ENCODE measurements at regions not wholly inside any gene's neighbourhood (a gene's known extent, or its start where the extent isn't known, plus 50 kb on each side); places are given as distances from the start of the nearest gene placed in this dataset.

GRCh38 chr3:15977598-15978232 lies 179.9 kb upstream of the ANKRD28 start:
- Histone ChIP-seq H3K4me1 (ENCODE audit: control insufficient read depth, extremely low read depth, insufficient read depth, low read length) (no peaks in the 10 kb centered on the region), H3K9me3 (replicated peaks; ENCODE audit: control insufficient read depth, insufficient read depth, low read length) (no peaks in the 10 kb centered on the region), H3K27ac (ENCODE audit: insufficient read depth, low read depth, low read length) (no peak overlapping the region), H3K36me3 (ENCODE audit: control insufficient read depth in 2 of 2, extremely low read depth in 1 of 2, insufficient read depth in 2 of 2, low read length in 2 of 2) (no peaks in the 10 kb centered on the region), H3K9me1 (replicated peaks; ENCODE audit: control insufficient read depth, extremely low read depth, insufficient read depth, low read length) (no peaks in the 10 kb centered on the region), H3K9ac (replicated peaks; ENCODE audit: extremely low read depth, insufficient read depth, low read length) (no peak overlapping the region), H2AFZ (ENCODE audit: low read depth, low read length) (no peak overlapping the region), H3K4me2 (ENCODE audit: insufficient read depth, low read length) (no peak overlapping the region), H3K4me3 (replicated peaks in 1 of 3; ENCODE audit: insufficient read depth in 1 of 3, low read depth in 1 of 3, low read length in 3 of 3) (no peak overlapping the region), H3K27me3 (ENCODE audit: control insufficient read depth in 2 of 2, insufficient read depth in 2 of 2, low read length in 2 of 2) (peaks cover 0 to 3% of the 10 kb centered on the region in 2 experiments), H4K20me1 (replicated peaks; ENCODE audit: control insufficient read depth, extremely low read depth, insufficient read depth, low read length) (no peaks in the 10 kb centered on the region), H3K79me2 (ENCODE audit: control insufficient read depth, insufficient read depth, low read length) (no peaks in the 10 kb centered on the region)
- CTCF ChIA-PET, result interaction anchor here (1.3 kb wide), 1 partner anchor 31 kb away, joined by 3 read pairs; no protein-coding TSS in a partner anchor
- no peak for TF ChIP-seq MAX (IDR thresholded peaks at IDR 0.05; ENCODE audit: insufficient read depth, insufficient read length)
- no peak for TF ChIP-seq FOS (IDR thresholded peaks at IDR 0.05; ENCODE audit: borderline replicate concordance, insufficient read depth, low read length)
- no peak for TF ChIP-seq MYC (IDR thresholded peaks at IDR 0.05; ENCODE audit: low read depth, low read length)
- TF ChIP-seq CTCF (IDR thresholded peaks at IDR 0.05; ENCODE audit: extremely low read depth in 1 of 2, insufficient read depth in 1 of 2, low read depth in 1 of 2, low read length in 2 of 2), result no peak
- TF ChIP-seq JUN (IDR thresholded peaks at IDR 0.05; ENCODE audit: borderline replicate concordance, insufficient read depth, insufficient read length, low read depth), result no peak
- intact Hi-C loops (cut with micrococcal nuclease) (no loop called here), dilution Hi-C loops (cut with MboI; ENCODE audit: extremely low pct_ligation_motif_present, low sequenced_read_pairs) (no loop called here)
- DNase-seq (ENCODE audit: low read depth, low spot score) (no peak), FAIRE-seq (no peak)
- POLR2A ChIA-PET, result no interaction called here
- no TSS peak for BruUV-seq (replicated peaks)

All from endothelial cell of umbilical vein (primary cell).